H9 (cell line): ENCODE measurements at regions not wholly inside any gene's neighbourhood (a gene's known extent, or its start where the extent isn't known, plus 50 kb on each side); places are given as distances from the start of the nearest gene placed in this dataset.

Experiments used
- DNase-seq: peaks from one replicate; pipeline ENCODE4 v3.0.0-alpha.2; 2017
- H2AFZ ChIP-seq: one replicate; pipeline ENCODE4 v1.6.1; 2013; ENCODE audit warnings: mild to moderate bottlenecking, low read length, control low read depth, moderate library complexity
- H2AK5ac ChIP-seq: 2 replicates; pipeline ENCODE4 v1.6.1; 2013; ENCODE audit warnings: low read length, control low read depth, mixed read lengths; ENCODE audit not compliant: insufficient read length
- H2BK120ac ChIP-seq: one replicate; pipeline ENCODE4 v1.6.1; 2013; ENCODE audit warnings: low read depth, mild to moderate bottlenecking, low read length, control low read depth, inconsistent platforms; ENCODE audit not compliant: poor library complexity, severe bottlenecking
- H2BK12ac ChIP-seq: 2 replicates; pipeline ENCODE4 v1.6.1; 2013; ENCODE audit warnings: low read length, control low read depth, mixed read lengths, low read depth; ENCODE audit not compliant: insufficient read length
- H2BK15ac ChIP-seq: 2 replicates; pipeline ENCODE4 v1.6.1; 2013; ENCODE audit warnings: low read depth, low read length, control low read depth
- H2BK20ac ChIP-seq: one replicate; pipeline ENCODE4 v1.6.1; 2013; ENCODE audit warnings: low read depth, mild to moderate bottlenecking, low read length, control low read depth, inconsistent platforms; ENCODE audit not compliant: poor library complexity, severe bottlenecking
- H2BK5ac ChIP-seq: 2 replicates; pipeline ENCODE4 v1.6.1; 2013; ENCODE audit warnings: low read length, control low read depth, mixed read lengths; ENCODE audit not compliant: insufficient read length
- H3K14ac ChIP-seq: 2 replicates; pipeline ENCODE4 v1.6.1; 2013; ENCODE audit warnings: low read length, control low read depth; ENCODE audit not compliant: insufficient read depth
- H3K18ac ChIP-seq: 2 replicates; pipeline ENCODE4 v1.6.1; 2013; ENCODE audit warnings: low read depth, mild to moderate bottlenecking, mixed read lengths, low read length, control low read depth; ENCODE audit not compliant: insufficient read length
- H3K23ac ChIP-seq: 2 replicates; pipeline ENCODE4 v1.6.1; 2013; ENCODE audit warnings: low read length, control low read depth, mixed read lengths, low read depth; ENCODE audit not compliant: insufficient read length
- H3K23me2 ChIP-seq: 2 replicates; pipeline ENCODE4 v1.6.1; 2013; ENCODE audit warnings: low read depth, mild to moderate bottlenecking, mixed read lengths, low read length, control low read depth; ENCODE audit not compliant: insufficient read length, poor library complexity, severe bottlenecking
- H3K27ac ChIP-seq: 2 replicates; pipeline ENCODE4 v1.5.1; 2013; ENCODE audit warnings: low read length, control low read depth, mixed read lengths, low read depth; ENCODE audit not compliant: insufficient read length
- H3K27me3 ChIP-seq: 2 replicates; pipeline ENCODE4 v1.6.1; 2013; ENCODE audit warnings: low read length, control low read depth, inconsistent platforms; ENCODE audit not compliant: insufficient read depth
- H3K4ac ChIP-seq: 2 replicates; pipeline ENCODE4 v1.6.1; 2013; ENCODE audit warnings: low read depth, mild to moderate bottlenecking, control low read depth, inconsistent platforms, low read length, moderate library complexity
- H3K4me1 ChIP-seq: 2 replicates; pipeline ENCODE4 v1.6.1; 2013; ENCODE audit warnings: low read length, control low read depth, inconsistent platforms; ENCODE audit not compliant: insufficient read depth
- H3K4me2 ChIP-seq: 2 replicates; pipeline ENCODE4 v1.6.1; 2013; ENCODE audit warnings: low read length, control low read depth, mixed read lengths; ENCODE audit not compliant: insufficient read length, insufficient read depth
- H3K56ac ChIP-seq: 2 replicates; pipeline ENCODE4 v1.6.1; 2013; ENCODE audit warnings: low read depth, mild to moderate bottlenecking, mixed read lengths, low read length, control low read depth; ENCODE audit not compliant: insufficient read length
- H3K79me1 ChIP-seq: 2 replicates; pipeline ENCODE4 v1.6.1; 2013; ENCODE audit warnings: low read depth, mild to moderate bottlenecking, moderate library complexity, low read length, control low read depth, inconsistent platforms; ENCODE audit not compliant: insufficient read depth, poor library complexity, severe bottlenecking
- H3K79me2 ChIP-seq: 2 replicates; pipeline ENCODE4 v1.6.1; 2013; ENCODE audit warnings: low read length, control low read depth, inconsistent platforms; ENCODE audit not compliant: insufficient read depth
- H3K9ac ChIP-seq: 2 replicates; pipeline ENCODE4 v1.6.1; 2013; ENCODE audit warnings: low read length, control low read depth, mixed read lengths; ENCODE audit not compliant: insufficient read length; ENCODE audit errors: extremely low read depth
- H3K9me3 ChIP-seq: one replicate; pipeline ENCODE4 v1.6.1; 2013; ENCODE audit warnings: low read depth, low read length, inconsistent platforms; ENCODE audit not compliant: control insufficient read depth
- H3T11ph ChIP-seq: one replicate; pipeline ENCODE4 v1.6.1; 2013; ENCODE audit warnings: mild to moderate bottlenecking, low read length, control low read depth, inconsistent platforms
- H4K20me1 ChIP-seq: one replicate; pipeline ENCODE4 v1.6.1; 2013; ENCODE audit not compliant: control insufficient read depth, insufficient read length, insufficient read depth
- H4K5ac ChIP-seq: 2 replicates; pipeline ENCODE4 v1.6.1; 2013; ENCODE audit warnings: low read depth, mild to moderate bottlenecking, mixed read lengths, low read length, control low read depth; ENCODE audit not compliant: insufficient read length
- H4K8ac ChIP-seq: replicated peaks from 2 replicates; pipeline ENCODE4 v1.6.1; 2013; ENCODE audit warnings: low read length, control low read depth, mixed read lengths, low read depth; ENCODE audit not compliant: insufficient read length
- H4K91ac ChIP-seq: 2 replicates; pipeline ENCODE4 v1.6.1; 2013; ENCODE audit warnings: low read depth, mild to moderate bottlenecking, moderate library complexity, mixed read lengths, low read length, control low read depth; ENCODE audit not compliant: insufficient read length
- H3K27ac Mint-ChIP-seq, 3 experiments: 2 replicates in 2 of 3; 3 replicates in 1 of 3; pipeline ENCODE4 v1.8.0; 2020 to 2021; ENCODE audit warnings: mixed read lengths in 3 of 3, mild to moderate bottlenecking in 1 of 3, moderate library complexity in 1 of 3
- H3K27me3 Mint-ChIP-seq: 2 replicates; pipeline ENCODE4 v1.8.0; 2021; ENCODE audit warnings: low read depth, mild to moderate bottlenecking, moderate library complexity, mixed read lengths
- H3K36me3 Mint-ChIP-seq, 3 experiments: 2 replicates in 2 of 3; 3 replicates in 1 of 3; pipeline ENCODE4 v1.8.0; 2020 to 2021; ENCODE audit warnings: low read depth in 3 of 3, mixed read lengths in 3 of 3; ENCODE audit not compliant: insufficient read depth in 1 of 3
- H3K4me1 Mint-ChIP-seq, 2 experiments: 2 replicates each; pipeline ENCODE4 v1.8.0; 2020; ENCODE audit warnings: mixed read lengths in 2 of 2
- H3K4me3 Mint-ChIP-seq, 2 experiments: 2 replicates in 1 of 2; 3 replicates in 1 of 2; pipeline ENCODE4 v1.8.0; 2020 to 2021; ENCODE audit warnings: mild to moderate bottlenecking in 2 of 2, mixed read lengths in 2 of 2, moderate library complexity in 1 of 2
- H3K9me3 Mint-ChIP-seq, 2 experiments: 2 replicates in 1 of 2; 3 replicates in 1 of 2; pipeline ENCODE4 v1.8.0; 2020; ENCODE audit warnings: mild to moderate bottlenecking in 2 of 2, mixed read lengths in 2 of 2, moderate library complexity in 1 of 2
- WGBS: extraction: QIAGEN DNeasy Blood & Tissue Kit; methylation state at CpG from one replicate; pipeline ENCODE4 v1.1.7; 2013; ENCODE audit warnings: missing lambda C conversion rate, low lambda C conversion rate, mixed read lengths; ENCODE audit not compliant: insufficient read length; ENCODE audit errors: extremely low coverage; 5-methylcytosine and 5-hydroxymethylcytosine counted together
- TF ChIP-seq, protein P1 (sequence below): fragments of 200-600 bp; sonication (generic); conservative IDR thresholded peaks from 3 replicates; pipeline ENCODE4 v1.8.0; 2021; ENCODE audit warnings: antibody characterized with exemption, mild to moderate bottlenecking

DNA sequence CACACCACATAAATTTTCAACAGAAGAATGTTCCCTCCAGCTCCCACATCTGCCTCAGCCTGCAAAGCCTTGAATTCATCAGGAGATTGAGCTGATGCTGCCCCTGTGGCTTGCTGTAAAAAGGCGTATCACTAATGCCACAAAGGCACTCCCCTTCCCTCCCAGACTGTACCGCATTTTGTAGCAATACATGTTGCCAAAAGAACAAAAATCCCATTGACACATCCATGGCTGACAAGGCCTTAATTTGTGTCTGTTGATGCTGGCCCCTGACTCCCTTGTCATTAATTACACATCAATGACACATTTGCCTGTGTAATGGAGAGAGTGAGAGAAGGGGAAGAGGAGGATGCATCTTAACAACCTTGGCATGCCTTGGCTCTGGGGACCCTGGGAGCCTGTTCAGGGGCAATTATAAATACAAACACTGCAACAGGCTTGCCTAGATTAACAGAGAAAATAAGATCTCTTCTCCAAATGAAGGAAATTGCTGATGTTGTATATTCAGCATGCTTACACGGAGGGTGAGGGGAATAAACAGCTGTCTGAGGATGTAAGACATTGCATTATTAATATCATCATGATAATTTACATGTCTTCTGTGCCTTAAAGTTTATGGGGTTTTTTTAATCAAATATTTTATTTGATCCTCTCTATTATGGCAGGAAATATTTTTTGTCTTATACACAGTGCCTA, 264.0 kb downstream of the SUCLG1 start:
- Histone ChIP-seq H3K9me3 (no peaks in the 10 kb centered on the region), H4K20me1 (no peaks in the 10 kb centered on the region), H4K91ac (no peak overlapping the region), H3K27me3 (no peaks in the 10 kb centered on the region), H2BK5ac (no peak overlapping the region), H2BK12ac (no peak overlapping the region), H3T11ph (no peak overlapping the region), H3K4me1 (no peaks in the 10 kb centered on the region), H2BK120ac (no peak overlapping the region), H2BK20ac (no peak overlapping the region), H3K79me2 (no peaks in the 10 kb centered on the region; the same call in 1 of the 2 replicates), H4K5ac (no peak overlapping the region), H3K79me1 (no peaks in the 10 kb centered on the region), H3K23me2 (no peaks in the 10 kb centered on the region), H2AK5ac (no peak overlapping the region), H3K56ac (no peak overlapping the region), H3K14ac (no peak overlapping the region), H4K8ac (no peak overlapping the region), H3K4ac (no peak overlapping the region), H3K27ac (no peak overlapping the region), H2BK15ac (no peak overlapping the region), H3K9ac (no peak overlapping the region), H3K4me2 (no peak overlapping the region), H3K18ac (no peak overlapping the region), H3K23ac (no peak overlapping the region), H2AFZ (no peak overlapping the region)
- H3K36me3 Mint-ChIP-seq: no peaks in the 10 kb centered on the region; a peak in 1 of 7 replicates
- no peaks in the 10 kb centered on the region; a peak in 1 of 4 replicates for H3K4me1 Mint-ChIP-seq
- no peak overlapping the region for H3K4me3 Mint-ChIP-seq
- no peaks in the 10 kb centered on the region for H3K27me3 Mint-ChIP-seq
- no CpG with 5 or more reads among the region's 3 CpGs for WGBS
- DNase-seq: no peak
- H3K9me3 Mint-ChIP-seq: peaks cover 0 to 2% of the 10 kb centered on the region in 2 experiments; a peak in 2 of 5 replicates
- TF ChIP-seq, protein P1, sequence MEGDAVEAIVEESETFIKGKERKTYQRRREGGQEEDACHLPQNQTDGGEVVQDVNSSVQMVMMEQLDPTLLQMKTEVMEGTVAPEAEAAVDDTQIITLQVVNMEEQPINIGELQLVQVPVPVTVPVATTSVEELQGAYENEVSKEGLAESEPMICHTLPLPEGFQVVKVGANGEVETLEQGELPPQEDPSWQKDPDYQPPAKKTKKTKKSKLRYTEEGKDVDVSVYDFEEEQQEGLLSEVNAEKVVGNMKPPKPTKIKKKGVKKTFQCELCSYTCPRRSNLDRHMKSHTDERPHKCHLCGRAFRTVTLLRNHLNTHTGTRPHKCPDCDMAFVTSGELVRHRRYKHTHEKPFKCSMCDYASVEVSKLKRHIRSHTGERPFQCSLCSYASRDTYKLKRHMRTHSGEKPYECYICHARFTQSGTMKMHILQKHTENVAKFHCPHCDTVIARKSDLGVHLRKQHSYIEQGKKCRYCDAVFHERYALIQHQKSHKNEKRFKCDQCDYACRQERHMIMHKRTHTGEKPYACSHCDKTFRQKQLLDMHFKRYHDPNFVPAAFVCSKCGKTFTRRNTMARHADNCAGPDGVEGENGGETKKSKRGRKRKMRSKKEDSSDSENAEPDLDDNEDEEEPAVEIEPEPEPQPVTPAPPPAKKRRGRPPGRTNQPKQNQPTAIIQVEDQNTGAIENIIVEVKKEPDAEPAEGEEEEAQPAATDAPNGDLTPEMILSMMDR: no peak
- H3K27ac Mint-ChIP-seq: no peak overlapping the region; a peak in 2 of 7 replicates
